Small intestine (tissue), 7 donors: ENCODE measurements at regions not wholly inside any gene's neighbourhood (a gene's known extent, or its start where the extent isn't known, plus 50 kb on each side); places are given as distances from the start of the nearest gene placed in this dataset.
"Not testable (repeated sequence)": the region's sequence is repeated elsewhere in the genome, so short reads cannot be mapped to it uniquely, and the experiment has no call there.

Experiments
- DNase-seq, 2 donors: peaks; one replicate each; pipeline versions ENCODE4 v3.0.0 to v3.0.0-alpha.2; 2013
- FAIRE-seq: peaks from 2 replicates; lab custom pipeline; 2012; peaks lifted over from hg19 to GRCh38; lab: Jason Lieb, UNC
- H3K27ac ChIP-seq, 3 donors: one replicate each; pipeline ENCODE4 v1.5.1; 2013; ENCODE audit warnings: low read length in 2 of 3, mild to moderate bottlenecking in 2 of 3, control low read depth in 1 of 3, inconsistent platforms in 1 of 3, low read depth in 1 of 3, moderate library complexity in 1 of 3
- H3K27me3 ChIP-seq, 3 donors: one replicate each; pipeline ENCODE4 v1.6.1; 2013; ENCODE audit warnings: low read length in 3 of 3, inconsistent platforms in 1 of 3; ENCODE audit not compliant: control insufficient read depth in 3 of 3, insufficient read depth in 3 of 3
- H3K36me3 ChIP-seq, 3 donors: one replicate each; pipeline ENCODE4 v1.6.1; 2013; ENCODE audit warnings: low read length in 3 of 3, inconsistent platforms in 1 of 3, low read depth in 1 of 3, mild to moderate bottlenecking in 1 of 3, moderate library complexity in 1 of 3; ENCODE audit not compliant: control insufficient read depth in 3 of 3, insufficient read depth in 2 of 3
- H3K4me1 ChIP-seq, 3 donors: one replicate each; pipeline ENCODE4 v1.6.1; 2013; ENCODE audit warnings: low read length in 2 of 3, inconsistent platforms in 1 of 3, low read depth in 1 of 3, mild to moderate bottlenecking in 1 of 3, moderate library complexity in 1 of 3; ENCODE audit not compliant: control insufficient read depth in 3 of 3, insufficient read depth in 2 of 3
- H3K4me3 ChIP-seq, 3 donors: one replicate each; pipeline ENCODE4 v1.5.1; 2013; ENCODE audit warnings: low read length in 3 of 3, control low read depth in 1 of 3, inconsistent platforms in 1 of 3, low read depth in 1 of 3, mild to moderate bottlenecking in 1 of 3, moderate library complexity in 1 of 3
- H3K9me3 ChIP-seq, 2 donors: one replicate each; pipeline ENCODE4 v1.6.1; 2013; ENCODE audit warnings: low read depth in 1 of 2, low read length in 1 of 2; ENCODE audit not compliant: control insufficient read depth in 2 of 2, insufficient read depth in 1 of 2
- WGBS, 3 donors: extraction: QIAGEN DNeasy Blood & Tissue Kit; methylation state at CpG; one replicate each; pipeline ENCODE4 v1.1.7; 2013; 5-methylcytosine and 5-hydroxymethylcytosine counted together
- donor health status: healthy with polysubstance abuse.
- donor health status: control.
- donor health status: control.
- donor health status: Bipolar disorder and iron deficiency.
- donor health status: healthy.

DNA sequence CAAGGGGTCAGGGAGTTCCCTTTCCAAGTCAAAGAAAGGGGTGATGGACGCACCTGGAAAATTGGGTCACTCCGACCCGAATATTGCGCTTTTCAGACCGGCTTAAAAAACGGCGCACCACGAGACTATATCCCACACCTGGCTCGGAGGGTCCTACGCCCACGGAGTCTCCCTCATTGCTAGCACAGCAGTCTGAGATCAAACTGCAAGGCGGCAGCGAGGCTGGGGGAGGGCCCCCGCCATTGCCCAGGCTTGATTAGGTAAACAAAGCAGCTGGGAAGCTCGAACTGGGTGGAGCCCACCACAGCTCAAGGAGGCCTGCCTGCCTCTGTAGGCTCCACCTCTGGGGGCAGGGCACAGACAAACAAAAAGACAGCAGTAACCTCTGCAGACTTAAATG lies 1150.5 kb downstream of the HACE1 start:
- not testable (repeated sequence) for H3K9me3 ChIP-seq, DNase-seq, H3K27me3 ChIP-seq, H3K27ac ChIP-seq, FAIRE-seq, H3K4me1 ChIP-seq, H3K36me3 ChIP-seq, H3K4me3 ChIP-seq
- WGBS, 3 donors: 80 to 86% (median 85%) methylated on average over 14 to 15 of the region's 15 CpGs

DNA sequence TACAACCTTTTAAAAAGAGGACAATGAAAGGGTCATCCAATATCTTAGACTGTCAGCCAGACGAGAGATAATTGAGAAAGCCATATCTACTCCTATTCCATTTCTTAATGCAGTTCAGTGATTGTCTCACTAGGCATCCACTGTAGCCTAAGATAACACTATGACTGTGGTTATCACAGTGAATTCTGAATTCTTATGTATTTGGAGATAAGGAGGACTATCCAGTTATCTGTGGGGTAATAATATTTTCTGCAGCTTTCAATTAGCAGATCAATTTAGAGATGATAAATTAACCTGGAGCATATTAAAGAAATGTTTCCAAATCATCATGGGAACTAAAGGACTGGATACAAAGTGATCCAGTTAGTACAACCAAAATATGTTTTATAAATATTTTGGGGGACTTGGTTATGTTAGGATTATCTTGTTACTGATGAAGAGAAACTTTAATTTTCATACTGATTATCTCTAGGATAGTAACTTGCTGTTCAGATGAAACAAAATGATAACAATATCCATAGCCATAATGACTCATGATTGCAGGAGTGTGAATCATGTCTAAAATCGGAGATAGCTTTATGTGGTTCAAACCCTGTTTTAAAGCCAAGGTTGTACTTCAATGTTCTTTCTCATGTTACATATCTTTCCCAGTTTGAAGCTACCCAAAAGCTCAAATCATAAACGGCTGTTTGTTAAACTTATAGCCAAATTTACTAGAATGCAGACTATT lies 1152.0 kb downstream of the HACE1 start:
- no peaks in the 10 kb centered on the region for H3K27me3 ChIP-seq
- FAIRE-seq: no peak
- DNase-seq: no peak
- no peaks in the 10 kb centered on the region for H3K36me3 ChIP-seq
- no peaks in the 10 kb centered on the region for H3K4me1 ChIP-seq
- peaks cover 0 to 3% of the 10 kb centered on the region in 2 donors for H3K9me3 ChIP-seq
- no peak overlapping the region for H3K4me3 ChIP-seq
- WGBS, 3 donors: 59 to 70% (median 69%) methylated on average over 3 of the region's 3 CpGs
- no peak overlapping the region for H3K27ac ChIP-seq

DNA sequence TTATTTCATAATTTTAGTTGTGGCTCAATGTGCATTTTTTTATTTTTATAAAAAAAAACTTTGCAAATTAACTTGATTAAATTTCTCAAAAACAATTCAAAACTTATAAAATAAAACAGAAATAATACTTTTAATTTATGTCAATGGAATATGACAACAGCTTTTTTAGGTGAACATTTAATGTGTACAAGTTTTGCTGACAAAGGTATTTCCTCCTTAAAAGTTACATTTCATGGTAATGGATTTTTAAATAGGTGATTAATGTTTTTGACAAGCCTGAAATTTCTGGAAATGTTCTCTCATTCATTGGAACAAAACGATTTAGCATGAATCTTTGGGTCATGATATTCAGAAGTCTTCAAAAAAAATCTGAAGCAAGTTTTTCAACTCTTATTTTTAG lies 1160.0 kb downstream of the HACE1 start:
- Histone ChIP-seq H3K9me3 (no peaks in the 10 kb centered on the region), H3K27ac (no peak overlapping the region), H3K4me3 (no peak overlapping the region), H3K36me3 (no peaks in the 10 kb centered on the region), H3K4me1 (no peaks in the 10 kb centered on the region), H3K27me3 (no peaks in the 10 kb centered on the region)
- DNase-seq (no peak), FAIRE-seq (no peak)
- 22 to 49% (median 36%) methylated on average over 1 of the region's 1 CpG for WGBS, 3 donors

DNA sequence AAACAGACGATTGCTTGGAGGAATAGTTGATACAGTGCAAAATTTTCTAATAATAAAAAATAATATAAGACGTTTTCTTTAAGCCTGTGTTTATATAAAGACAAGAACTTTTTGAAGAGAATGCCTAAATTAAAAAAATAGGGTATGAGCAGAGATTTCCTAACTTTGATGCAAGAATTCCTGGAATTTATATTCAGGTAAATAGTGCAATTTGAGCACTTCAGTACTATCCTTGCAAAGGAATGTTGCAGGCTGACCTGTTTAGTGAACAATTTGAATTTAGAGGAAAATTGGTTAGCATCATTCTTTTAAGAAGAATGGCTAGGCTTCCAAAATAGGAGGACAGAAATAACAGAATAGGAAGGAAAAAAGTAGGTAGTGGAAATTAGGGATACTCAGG lies 1172.3 kb downstream of the HACE1 start:
- no peaks in the 10 kb centered on the region for H3K36me3 ChIP-seq
- no peak for FAIRE-seq
- H3K4me3 ChIP-seq: no peak overlapping the region
- no peaks in the 10 kb centered on the region for H3K27me3 ChIP-seq
- no peak overlapping the region for H3K27ac ChIP-seq
- H3K9me3 ChIP-seq: no peaks in the 10 kb centered on the region
- WGBS, 3 donors: 46 to 59% (median 53%) methylated on average over 2 of the region's 2 CpGs
- no peaks in the 10 kb centered on the region for H3K4me1 ChIP-seq
- DNase-seq: no peak

DNA sequence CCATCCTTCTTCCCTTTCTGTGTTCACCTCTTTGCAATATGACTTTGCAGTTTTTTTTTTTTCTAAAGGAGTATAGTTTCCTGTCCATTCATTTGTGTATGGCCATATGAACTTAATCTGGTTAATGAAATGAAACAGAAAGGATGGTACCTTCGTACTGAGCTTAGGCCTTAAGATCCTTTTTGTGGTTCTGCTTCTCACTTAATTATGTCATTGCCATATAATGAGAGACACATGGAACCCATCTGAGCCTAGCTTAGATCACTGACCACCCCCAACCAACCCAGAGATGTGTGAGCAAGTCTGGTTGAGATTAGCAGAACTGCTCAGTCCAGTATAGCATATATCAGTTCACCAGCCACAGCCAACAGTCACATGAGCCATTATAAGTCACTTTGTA lies 1179.6 kb downstream of the HACE1 start:
- DNase-seq (no peak), FAIRE-seq (no peak)
- Histone ChIP-seq H3K27me3 (no peaks in the 10 kb centered on the region), H3K4me1 (no peaks in the 10 kb centered on the region), H3K9me3 (peaks cover 0 to 11% of the 10 kb centered on the region in 2 donors), H3K27ac (no peak overlapping the region), H3K36me3 (no peaks in the 10 kb centered on the region), H3K4me3 (no peak overlapping the region)
- WGBS, 3 donors: 64 to 81% (median 77%) methylated on average over 1 of the region's 1 CpG

DNA sequence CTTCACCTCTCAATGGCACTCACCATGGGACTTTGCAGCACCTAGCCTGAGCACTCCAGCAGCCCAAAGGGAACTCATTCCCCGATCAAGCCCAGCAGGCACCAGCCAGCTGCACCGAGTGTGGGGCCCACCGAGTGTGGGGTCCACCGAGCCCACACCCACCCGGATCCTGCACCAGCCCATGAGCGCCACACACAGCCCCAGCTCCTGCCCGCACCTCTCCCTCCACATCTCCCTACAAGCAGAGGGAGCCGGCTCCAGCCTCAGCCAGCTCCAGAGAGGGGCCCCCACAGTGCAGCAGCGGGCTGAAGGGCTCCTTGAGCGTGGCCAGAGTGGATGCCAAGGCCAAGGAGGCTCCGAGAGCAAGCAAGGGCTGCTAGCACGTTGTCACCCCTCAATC lies 1182.4 kb downstream of the HACE1 start:
- no peaks in the 10 kb centered on the region for H3K4me1 ChIP-seq
- no peaks in the 10 kb centered on the region for H3K36me3 ChIP-seq
- no peaks in the 10 kb centered on the region for H3K27me3 ChIP-seq
- H3K9me3 ChIP-seq: peaks cover 0 to 11% of the 10 kb centered on the region in 2 donors
- no peak for FAIRE-seq
- WGBS, 3 donors: 80 to 89% (median 81%) methylated on average over 12 of the region's 12 CpGs
- H3K27ac ChIP-seq: no peak overlapping the region
- no peak for DNase-seq
- H3K4me3 ChIP-seq: no peak overlapping the region

DNA sequence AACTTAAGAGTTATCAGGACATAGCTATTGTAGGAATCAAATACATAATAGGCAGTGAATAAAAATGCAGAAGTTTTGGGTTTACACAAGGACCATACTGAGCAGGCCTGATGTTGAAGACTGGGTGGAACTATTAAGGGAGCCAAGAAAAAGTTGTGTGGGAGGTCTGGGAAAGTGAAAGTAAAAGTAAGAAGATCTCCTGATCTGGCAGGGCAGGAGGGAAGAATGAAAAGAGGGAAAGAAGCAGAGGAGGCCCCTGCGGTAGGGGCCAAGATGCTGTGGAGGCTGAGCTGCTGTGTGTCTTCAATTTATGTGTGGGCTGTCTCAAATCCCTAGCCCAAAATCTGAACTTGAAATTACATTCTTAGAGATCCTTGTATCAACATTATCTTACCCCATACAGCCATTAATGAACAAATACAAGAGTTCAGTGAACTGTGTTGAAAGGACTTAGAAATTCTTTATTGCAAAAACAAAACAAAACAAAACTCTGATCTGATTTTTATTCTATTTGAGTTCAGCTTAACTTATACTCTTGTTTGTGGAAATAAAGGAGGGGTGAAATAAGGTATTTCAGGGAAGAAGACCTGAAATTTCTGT lies 1183.8 kb downstream of the HACE1 start:
- Histone ChIP-seq H3K4me3 (no peak overlapping the region), H3K27me3 (no peaks in the 10 kb centered on the region), H3K9me3 (peaks cover 0 to 11% of the 10 kb centered on the region in 2 donors), H3K36me3 (no peaks in the 10 kb centered on the region), H3K4me1 (no peaks in the 10 kb centered on the region), H3K27ac (no peak overlapping the region)
- DNase-seq (peak; percentile 15 to 17), FAIRE-seq (no peak)
- 31 to 35% (median 33%) methylated on average over 1 of the region's 1 CpG for WGBS, 3 donors

DNA sequence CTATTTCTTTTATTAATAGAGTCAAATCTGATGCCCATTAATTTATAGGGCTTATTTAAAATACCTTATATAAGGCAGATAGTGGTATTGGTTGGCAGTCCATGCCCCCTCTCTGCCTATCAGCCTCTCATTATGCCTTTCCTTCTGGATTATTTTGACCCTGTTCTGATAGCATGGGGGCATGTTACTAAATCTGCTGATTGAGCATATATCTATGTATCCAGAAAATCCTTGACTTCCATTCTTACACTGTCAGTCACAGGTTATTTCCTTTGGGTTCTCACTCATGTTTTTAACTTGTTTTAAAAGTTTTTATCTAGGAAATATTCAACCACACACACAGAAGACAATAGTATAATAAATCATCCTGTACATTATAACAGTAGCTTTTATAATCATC lies 1184.9 kb downstream of the HACE1 start:
- no peaks in the 10 kb centered on the region for H3K36me3 ChIP-seq
- no peak overlapping the region for H3K27ac ChIP-seq
- DNase-seq (no peak), FAIRE-seq (no peak)
- H3K4me3 ChIP-seq: no peak overlapping the region
- no peaks in the 10 kb centered on the region for H3K4me1 ChIP-seq
- H3K27me3 ChIP-seq: no peaks in the 10 kb centered on the region
- H3K9me3 ChIP-seq: peaks cover 0 to 11% of the 10 kb centered on the region in 2 donors
